ENCODE measurements at regions not wholly inside any gene's neighbourhood (a gene's known extent, or its start where the extent isn't known, plus 50 kb on each side); places are given as distances from the start of the nearest gene placed in this dataset.

- no peak for TF ChIP-seq EZH2 (IDR thresholded peaks at IDR 0.05; ENCODE audit: insufficient read depth, poor library complexity, severe bottlenecking)
- no peak for TF ChIP-seq EZH2phosphoT487 (IDR thresholded peaks at IDR 0.05; ENCODE audit: insufficient read depth, low read depth)
These were observed 81.4 kb upstream of the IRS2 start for GRCh38 chr13:109867766-109868165.

Measured in GM23248 (cell line).